NCI-H146 treated with DMSO at 0.1 percent for 48 hours (cell line): ENCODE measurements at regions not wholly inside any gene's neighbourhood (a gene's known extent, or its start where the extent isn't known, plus 50 kb on each side); places are given as distances from the start of the nearest gene placed in this dataset.
"Not testable (repeated sequence)": the region's sequence is repeated elsewhere in the genome, so short reads cannot be mapped to it uniquely, and the experiment has no call there.

Experiments
- DNase-seq: peaks from one replicate; lab custom pipeline; 2025; ENCODE audit not compliant: unreplicated experiment; lab: John Stamatoyannopoulos, UW

DNA sequence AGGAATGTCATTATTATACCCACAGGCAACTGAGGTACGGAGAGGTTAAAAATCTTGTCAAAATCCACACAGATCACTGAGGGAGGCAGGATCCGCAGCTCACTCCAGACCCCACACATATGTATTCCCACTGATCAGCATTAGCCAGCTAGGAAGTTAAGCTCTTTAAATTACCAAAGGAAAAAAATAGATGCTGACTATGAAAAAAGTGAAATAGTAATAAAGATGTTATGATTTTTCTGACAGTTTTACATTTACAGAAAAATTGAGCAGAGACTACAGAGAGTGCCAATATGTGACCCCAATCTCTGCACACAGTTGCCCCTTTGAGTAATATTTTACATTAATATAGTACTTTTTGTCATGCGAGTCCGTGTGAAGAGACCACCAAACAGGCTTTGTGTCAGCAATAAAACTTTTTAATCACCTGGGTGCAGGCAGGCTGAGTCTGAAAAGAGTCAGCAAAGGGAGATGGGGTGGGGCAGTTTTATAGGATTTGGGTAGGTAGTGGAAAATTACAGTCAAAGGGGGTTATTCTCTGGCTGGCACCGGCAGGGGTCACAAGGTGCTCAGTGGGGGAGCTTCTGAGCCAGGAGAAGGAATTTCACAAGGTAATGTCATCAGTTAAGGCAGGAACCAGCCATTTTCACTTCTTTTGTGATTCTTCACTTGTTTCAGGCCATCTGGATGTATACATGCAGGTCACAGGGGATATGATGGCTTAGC, 61.9 kb upstream of the NAA35 start:
- not testable (repeated sequence) for DNase-seq

DNA sequence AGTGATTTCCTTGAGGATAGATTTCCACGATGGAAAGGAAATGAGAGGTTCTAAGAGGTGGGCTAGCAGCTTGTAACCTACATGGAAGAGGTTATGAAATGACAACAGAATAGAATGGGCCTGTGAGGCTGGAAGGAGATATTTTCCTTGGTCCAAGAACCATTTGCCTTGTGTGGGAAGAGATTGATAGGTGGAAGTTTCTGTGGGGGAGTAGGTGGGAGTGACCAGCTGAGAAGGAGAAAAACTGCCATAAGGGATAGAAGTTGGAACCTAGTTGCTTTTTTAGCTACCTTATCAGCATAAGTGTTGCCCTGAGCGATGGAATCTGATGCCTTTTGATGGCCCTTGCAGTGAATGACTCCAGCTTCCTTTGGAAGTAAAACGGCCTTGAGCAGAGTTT, 60.4 kb upstream of the NAA35 start:
- DNase-seq: not testable (repeated sequence)

DNA sequence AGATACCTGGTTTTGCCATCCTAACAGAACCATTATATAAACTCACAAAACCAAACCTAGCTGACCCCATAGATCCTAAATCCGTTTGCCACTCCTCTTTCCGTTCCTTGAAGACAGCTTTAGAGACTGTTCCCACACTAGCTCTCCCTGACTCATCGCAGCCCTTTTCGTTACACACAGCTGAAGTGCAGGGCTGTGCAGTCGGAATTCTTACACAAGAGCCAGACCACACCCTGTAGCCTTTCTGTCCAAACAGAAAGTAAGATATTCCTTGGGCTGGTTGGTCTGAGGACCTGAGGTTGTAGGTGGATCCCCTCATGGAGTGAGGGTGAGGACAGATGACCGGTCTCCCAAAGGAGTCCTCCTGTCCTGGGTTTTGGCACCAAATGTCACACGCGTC, 56.7 kb upstream of the NAA35 start:
- no peak for DNase-seq

DNA sequence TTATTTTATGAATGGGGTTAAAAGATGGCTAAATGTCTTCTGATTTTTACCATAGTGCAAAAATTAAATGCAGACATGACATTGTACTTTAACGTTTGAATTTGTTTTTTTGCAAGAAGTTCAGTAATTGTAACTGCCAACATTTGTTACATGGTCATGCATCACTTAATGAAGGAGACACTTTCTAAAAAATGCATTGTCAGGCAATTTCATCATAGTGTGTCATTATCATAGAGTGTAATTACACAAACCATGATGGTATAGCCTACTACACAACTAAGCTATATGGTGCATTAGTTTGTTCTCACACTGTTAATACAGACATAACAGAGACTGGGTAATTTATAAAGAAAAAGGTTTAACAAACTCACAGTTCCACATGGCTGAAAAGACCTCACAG, 50.0 kb upstream of the NAA35 start:
- no peak for DNase-seq
